HepG2 (cell line): ENCODE measurements at regions not wholly inside any gene's neighbourhood (a gene's known extent, or its start where the extent isn't known, plus 50 kb on each side); places are given as distances from the start of the nearest gene placed in this dataset.

Experiments used
- ATAC-seq: fragments of 200-7000 bp; cut with Tn5 transposase; 3 replicates; pipeline ENCODE4 v1.9.1; 2020; ENCODE audit warnings: mild to moderate bottlenecking, moderate library complexity
- BruUV-seq: library from RNA; stranded (reverse); fragments of 400-500 nt; replicated peaks from 2 replicates; lab custom pipeline; 2021; lab: Mats Ljungman, UMichigan
- CTCF ChIA-PET: fragments of 300-600 bp; formaldehyde crosslinking; extraction: SDS; loops from one replicate; lab custom pipeline; 2021; ENCODE audit warnings: low total read pairs, inconsistent platforms, low intra/inter-chr PET ratio; lab: Yijun Ruan, JAX
- POLR2A ChIA-PET: fragments of 350-600 bp; sonication (Branson Sonifier 250); formaldehyde crosslinking; loops from one replicate; lab custom pipeline; 2020; ENCODE audit warnings: antibody characterized with exemption, inconsistent platforms; lab: Yijun Ruan, JAX
- DNase-seq: peaks from one replicate; pipeline ENCODE4 v3.0.0-alpha.2; 2015; ENCODE audit warnings: low spot score
- FAIRE-seq: peaks from 3 replicates; lab custom pipeline; 2011; peaks lifted over from hg19 to GRCh38; lab: Jason Lieb, UNC
- H2AFZ ChIP-seq: one replicate; pipeline ENCODE4 v1.6.1; 2011; ENCODE audit warnings: low read length, inconsistent platforms
- H3K27ac ChIP-seq: fragments of 300-600 bp; 3 replicates; pipeline ENCODE4 v1.8.0; 2011; ENCODE audit warnings: mixed run types, mild to moderate bottlenecking, mixed read lengths, low read length, inconsistent platforms; ENCODE audit not compliant: insufficient read depth; ENCODE audit errors: extremely low read length
- H3K27me3 ChIP-seq, 2 experiments: fragments of 200-600 bp in 1 of 2; 2 replicates in 1 of 2; 3 replicates in 1 of 2; pipeline versions ENCODE4 v1.6.0 to v1.8.0; 2011; ENCODE audit warnings: low read length in 2 of 2, mild to moderate bottlenecking in 2 of 2, moderate library complexity in 2 of 2, inconsistent platforms in 1 of 2; ENCODE audit not compliant: insufficient read depth in 2 of 2, control insufficient read depth in 1 of 2
- H3K36me3 ChIP-seq, 2 experiments: fragments of 200-600 bp in 1 of 2; replicated peaks in 1 of 2; 2 replicates in 1 of 2; 3 replicates in 1 of 2; pipeline versions ENCODE4 v1.5.1 to v1.8.0; 2011; ENCODE audit warnings: low read length in 2 of 2, inconsistent platforms in 1 of 2; ENCODE audit not compliant: insufficient read depth in 2 of 2, control insufficient read depth in 1 of 2
- H3K4me1 ChIP-seq: 2 replicates; pipeline ENCODE4 v1.5.1; 2012; ENCODE audit warnings: low read length, inconsistent platforms; ENCODE audit not compliant: insufficient read depth
- H3K4me2 ChIP-seq: 2 replicates; pipeline ENCODE4 v1.6.0; 2011; ENCODE audit warnings: low read depth, low read length, inconsistent platforms
- H3K4me3 ChIP-seq, 3 experiments: fragments of 200-600 bp in 1 of 3; sonication (generic), shearing (Covaris generic) in 1 of 3; replicated peaks in 1 of 3; 2 replicates each; pipeline ENCODE4 v1.5.1; 2011 to 2016; ENCODE audit warnings: low read length in 3 of 3, inconsistent platforms in 2 of 3, low read depth in 2 of 3, mild to moderate bottlenecking in 2 of 3, control low read depth in 1 of 3, mixed read lengths in 1 of 3; ENCODE audit not compliant: insufficient read depth in 1 of 3
- H3K79me2 ChIP-seq: one replicate; pipeline ENCODE4 v1.6.1; 2011; ENCODE audit warnings: low read length, inconsistent platforms; ENCODE audit not compliant: insufficient read depth
- H3K9ac ChIP-seq: 2 replicates; pipeline ENCODE4 v1.6.0; 2011; ENCODE audit warnings: mild to moderate bottlenecking, low read depth, low read length, inconsistent platforms; ENCODE audit not compliant: insufficient read depth
- H3K9me3 ChIP-seq: 2 replicates; pipeline ENCODE4 v1.5.1; 2012; ENCODE audit warnings: mild to moderate bottlenecking, low read length
- H4K20me1 ChIP-seq: 2 replicates; pipeline ENCODE4 v1.6.0; 2011; ENCODE audit warnings: inconsistent platforms, mild to moderate bottlenecking, low read length, moderate library complexity; ENCODE audit not compliant: insufficient read depth
- BRCA1 ChIP-seq: sonication (generic); formaldehyde crosslinking; IDR thresholded peaks from 2 replicates; pipeline ENCODE4 v1.4.0; 2020; ENCODE audit warnings: missing genetic modification reagents
- ELK4 ChIP-seq: sonication (generic); formaldehyde crosslinking; IDR thresholded peaks from 2 replicates; pipeline ENCODE4 v1.9.0; 2021; ENCODE audit warnings: missing genetic modification reagents, borderline replicate concordance
- MAFF ChIP-seq: IDR thresholded peaks from 2 replicates; pipeline ENCODE4 v1.6.1; 2011; ENCODE audit warnings: low read depth, low read length, improper control_type of control experiment
- MAFK ChIP-seq, 2 experiments: IDR thresholded peaks in 1 of 2; conservative IDR thresholded peaks in 1 of 2; 2 replicates each; pipeline ENCODE4 v1.6.1; 2011; ENCODE audit warnings: improper control_type of control experiment in 2 of 2, low read length in 2 of 2
- ZNF24 ChIP-seq: fragments of 450-650 bp; IDR thresholded peaks from 2 replicates; pipeline ENCODE4 v1.6.1; 2017; ENCODE audit warnings: antibody characterized with exemption, mild to moderate bottlenecking
- WGBS: methylation state at CpG from one replicate; pipeline ENCODE4 v1.1.6; 2017; ENCODE audit warnings: low lambda C conversion rate; 5-methylcytosine and 5-hydroxymethylcytosine counted together
- in situ Hi-C: cut with HindIII; loops from 2 replicates; pipeline ENCODE4 v1.10.0; 2017; ENCODE audit warnings: low pct_unique_long_range_greater_than_20kb; ENCODE audit not compliant: extremely low pct_ligation_motif_present
- intact Hi-C: fragments of 100-400 bp; cut with micrococcal nuclease; formaldehyde crosslinking; loops from one replicate; pipeline ENCODE4 v1.10.0; 2022; ENCODE audit not compliant: unreplicated experiment

- Histone ChIP-seq H3K4me2 (no peak overlapping the region), H3K4me3 (no peak overlapping the region), H3K27me3 (peaks cover 3 to 18% of the 10 kb centered on the region in 2 experiments; a peak in 3 of 5 replicates), H2AFZ (no peak overlapping the region), H3K36me3 (no peaks in the 10 kb centered on the region), H3K9ac (no peak overlapping the region), H3K9me3 (no peaks in the 10 kb centered on the region), H3K4me1 (no peaks in the 10 kb centered on the region), H4K20me1 (no peaks in the 10 kb centered on the region), H3K79me2 (no peaks in the 10 kb centered on the region), H3K27ac (no peak overlapping the region)
- 2% methylated on average over 5 of the region's 5 CpGs for WGBS
- intact Hi-C loops, result no loop called here
- no peak for DNase-seq
- no peak for ATAC-seq
- TF ChIP-seq MAFF (peak; percentile 54), MAFK (conservative IDR thresholded peaks at IDR 0.05 in 1 of 2, IDR thresholded peaks at IDR 0.05 in 1 of 2; ENCODE audit: low read length in 2 of 2) (peak; percentile 58 to 66; a peak in 3 of 4 replicates), BRCA1 (CRISPR knock-in tag) (no peak)
- ChIA-PET POLR2A (no interaction called here), CTCF (no interaction called here)
- no TSS peak for BruUV-seq
- in situ Hi-C loops, result no loop called here
- FAIRE-seq, result no peak
Measured at GRCh38 chr6:15839969-15840541, 177.2 kb upstream of the DTNBP1 start.

GRCh38 chr6:15837205-15837604 lies 174.4 kb upstream of the DTNBP1 start:
- no peak overlapping the region for H3K4me3 ChIP-seq
- TF ChIP-seq ZNF24 (peak; percentile 55; the same call in 1 of the 2 replicates), ELK4 (CRISPR knock-in tag) (no peak)
- WGBS, result 10% methylated on average over 6 of the region's 6 CpGs
- no peak overlapping the region for H3K27ac ChIP-seq
- no peaks in the 10 kb centered on the region for H3K9me3 ChIP-seq
- H2AFZ ChIP-seq, result no peak overlapping the region
- H3K36me3 ChIP-seq, result no peaks in the 10 kb centered on the region
- peaks cover 0 to 15% of the 10 kb centered on the region in 2 experiments; a peak in 2 of 5 replicates for H3K27me3 ChIP-seq
- no peak overlapping the region for H3K4me2 ChIP-seq
- no peak overlapping the region for H3K9ac ChIP-seq
- in situ Hi-C loops, result no loop called here
- BruUV-seq, result no TSS peak
- ATAC-seq, result no peak
- ChIA-PET CTCF (no interaction called here), POLR2A (no interaction called here)
- FAIRE-seq, result no peak
- intact Hi-C loops, result no loop called here
- H3K79me2 ChIP-seq, result no peaks in the 10 kb centered on the region
- H3K4me1 ChIP-seq, result no peaks in the 10 kb centered on the region
- no peaks in the 10 kb centered on the region for H4K20me1 ChIP-seq
- no peak for DNase-seq
